ENCODE measurements at regions not wholly inside any gene's neighbourhood (a gene's known extent, or its start where the extent isn't known, plus 50 kb on each side); places are given as distances from the start of the nearest gene placed in this dataset.

DNA sequence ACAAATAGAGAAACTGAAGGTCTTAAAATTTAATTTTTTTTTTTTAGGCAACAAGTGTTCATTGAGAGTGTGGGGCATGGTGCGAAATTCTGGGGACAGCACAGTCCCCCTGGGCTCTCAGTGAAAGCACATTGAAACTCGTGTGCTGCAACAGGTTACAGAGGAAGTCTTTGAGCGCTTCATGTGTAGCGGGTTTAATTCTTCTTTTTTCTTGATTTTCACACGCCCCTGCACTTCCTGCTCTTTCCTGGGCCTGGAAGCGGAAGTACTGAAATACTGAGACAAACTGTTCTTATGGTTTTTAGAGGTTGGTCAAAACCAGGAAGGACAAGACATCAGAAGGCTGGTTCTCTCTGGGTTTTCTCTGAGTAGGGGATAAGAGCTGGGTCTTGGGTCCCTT, 203.5 kb downstream of the PTEN start:
- Histone ChIP-seq H3K9ac (ENCODE audit: low read length in 5 of 5) (no peak overlapping the region), H3K9me3 (ENCODE audit: control insufficient read depth in 5 of 5, low read length in 5 of 5) (no peaks in the 10 kb centered on the region), H3K36me3 (ENCODE audit: control insufficient read depth in 5 of 5, insufficient read depth in 5 of 5, low read length in 5 of 5) (no peaks in the 10 kb centered on the region), H3K27ac (ENCODE audit: low read depth, low read length) (no peak overlapping the region), H3K27me3 (ENCODE audit: control insufficient read depth in 5 of 5, insufficient read depth in 4 of 5, low read length in 5 of 5) (no peaks in the 10 kb centered on the region), H3K4me3 (ENCODE audit: low read depth in 1 of 5, low read length in 5 of 5) (peak overlapping the region in 1 of 5 donors; percentile 25), H3K4me1 (ENCODE audit: control insufficient read depth in 5 of 5, insufficient read depth in 5 of 5, low read length in 5 of 5) (peaks cover 21 to 65% (median 43%) of the 10 kb centered on the region in 5 donors)

- Histone ChIP-seq H3K36me3 (ENCODE audit: control insufficient read depth in 5 of 5, insufficient read depth in 5 of 5, low read length in 5 of 5) (no peaks in the 10 kb centered on the region), H3K4me3 (ENCODE audit: low read depth in 1 of 5, low read length in 5 of 5) (no peak overlapping the region), H3K9me3 (ENCODE audit: control insufficient read depth in 5 of 5, low read length in 5 of 5) (no peaks in the 10 kb centered on the region), H3K4me1 (ENCODE audit: control insufficient read depth in 5 of 5, insufficient read depth in 5 of 5, low read length in 5 of 5) (peaks cover 17 to 59% (median 40%) of the 10 kb centered on the region in 5 donors), H3K9ac (ENCODE audit: low read length in 5 of 5) (no peak overlapping the region), H3K27ac (ENCODE audit: low read depth, low read length) (no peak overlapping the region), H3K27me3 (ENCODE audit: control insufficient read depth in 5 of 5, insufficient read depth in 4 of 5, low read length in 5 of 5) (no peaks in the 10 kb centered on the region)
These were observed 204.3 kb downstream of the PTEN start for GRCh38 chr10:88067737-88068136.

- H3K9me3 ChIP-seq (ENCODE audit: control insufficient read depth in 5 of 5, low read length in 5 of 5), result no peaks in the 10 kb centered on the region
- no peak overlapping the region for H3K27ac ChIP-seq (ENCODE audit: low read depth, low read length)
- H3K9ac ChIP-seq (ENCODE audit: low read length in 5 of 5), result no peak overlapping the region
- H3K36me3 ChIP-seq (ENCODE audit: control insufficient read depth in 5 of 5, insufficient read depth in 5 of 5, low read length in 5 of 5), result no peaks in the 10 kb centered on the region
- no peak overlapping the region for H3K4me3 ChIP-seq (ENCODE audit: low read depth in 1 of 5, low read length in 5 of 5)
- peaks cover 7 to 43% (median 24%) of the 10 kb centered on the region in 5 donors for H3K4me1 ChIP-seq (ENCODE audit: control insufficient read depth in 5 of 5, insufficient read depth in 5 of 5, low read length in 5 of 5)
- H3K27me3 ChIP-seq (ENCODE audit: control insufficient read depth in 5 of 5, insufficient read depth in 4 of 5, low read length in 5 of 5), result no peaks in the 10 kb centered on the region
These were observed 205.9 kb downstream of the PTEN start for GRCh38 chr10:88069338-88069737.

DNA sequence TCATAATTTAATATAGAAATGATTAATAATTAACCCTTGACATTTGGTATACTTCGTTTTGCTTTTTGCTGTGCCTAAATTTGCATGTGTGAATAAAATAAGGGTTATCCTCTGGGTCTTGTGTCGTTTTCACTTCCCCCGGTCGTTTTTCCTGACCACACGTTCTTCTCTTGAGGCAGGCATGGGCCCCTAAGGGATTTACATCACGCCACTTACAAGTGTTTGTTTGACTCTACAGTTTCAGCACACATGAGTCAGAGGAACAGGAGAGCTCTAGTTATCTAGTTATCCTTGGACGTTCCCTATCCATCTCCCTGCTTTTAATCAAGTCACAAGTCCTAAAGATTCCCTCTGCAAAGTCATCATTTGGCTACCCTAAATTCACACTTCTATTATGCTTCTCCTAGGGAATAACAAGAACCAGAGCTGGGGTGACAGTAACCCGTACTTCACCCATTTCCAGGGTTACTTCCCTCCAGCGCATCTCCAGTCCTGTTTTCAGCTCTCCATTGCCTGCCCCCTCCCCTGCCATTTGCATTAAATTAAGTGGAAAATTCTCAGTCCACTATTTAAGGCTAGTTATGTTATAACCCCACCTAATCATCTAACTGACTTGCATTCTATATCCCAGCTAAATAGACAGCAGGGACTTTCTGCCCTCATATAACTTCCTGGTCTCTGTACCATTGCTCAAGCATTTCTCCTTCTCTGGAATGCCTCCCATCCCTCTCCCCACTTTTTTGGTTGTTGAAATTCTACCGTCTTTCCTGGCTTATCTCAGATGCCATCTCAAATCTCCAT, 206.9 kb downstream of the PTEN start:
- peaks cover 0 to 34% (median 15%) of the 10 kb centered on the region in 5 donors for H3K4me1 ChIP-seq (ENCODE audit: control insufficient read depth in 5 of 5, insufficient read depth in 5 of 5, low read length in 5 of 5)
- no peaks in the 10 kb centered on the region for H3K27me3 ChIP-seq (ENCODE audit: control insufficient read depth in 5 of 5, insufficient read depth in 4 of 5, low read length in 5 of 5)
- no peak overlapping the region for H3K4me3 ChIP-seq (ENCODE audit: low read depth in 1 of 5, low read length in 5 of 5)
- H3K9me3 ChIP-seq (ENCODE audit: control insufficient read depth in 5 of 5, low read length in 5 of 5), result no peaks in the 10 kb centered on the region
- no peak overlapping the region for H3K9ac ChIP-seq (ENCODE audit: low read length in 5 of 5)
- H3K27ac ChIP-seq (ENCODE audit: low read depth, low read length), result no peak overlapping the region
- H3K36me3 ChIP-seq (ENCODE audit: control insufficient read depth in 5 of 5, insufficient read depth in 5 of 5, low read length in 5 of 5), result no peaks in the 10 kb centered on the region

- H3K27me3 ChIP-seq (ENCODE audit: control insufficient read depth in 5 of 5, insufficient read depth in 4 of 5, low read length in 5 of 5), result no peaks in the 10 kb centered on the region
- H3K4me1 ChIP-seq (ENCODE audit: control insufficient read depth in 5 of 5, insufficient read depth in 5 of 5, low read length in 5 of 5), result peaks cover 0 to 22% (median 6%) of the 10 kb centered on the region in 5 donors
- no peak overlapping the region for H3K4me3 ChIP-seq (ENCODE audit: low read depth in 1 of 5, low read length in 5 of 5)
- no peaks in the 10 kb centered on the region for H3K9me3 ChIP-seq (ENCODE audit: control insufficient read depth in 5 of 5, low read length in 5 of 5)
- H3K27ac ChIP-seq (ENCODE audit: low read depth, low read length), result no peak overlapping the region
- no peak overlapping the region for H3K9ac ChIP-seq (ENCODE audit: low read length in 5 of 5)
- no peaks in the 10 kb centered on the region for H3K36me3 ChIP-seq (ENCODE audit: control insufficient read depth in 5 of 5, insufficient read depth in 5 of 5, low read length in 5 of 5)
These were observed 208.5 kb downstream of the PTEN start for GRCh38 chr10:88071879-88072278.

GRCh38 chr10:88073682-88074081, 210.3 kb downstream of the PTEN start:
- no peaks in the 10 kb centered on the region for H3K27me3 ChIP-seq (ENCODE audit: control insufficient read depth in 5 of 5, insufficient read depth in 4 of 5, low read length in 5 of 5)
- no peak overlapping the region for H3K4me3 ChIP-seq (ENCODE audit: low read depth in 1 of 5, low read length in 5 of 5)
- peaks cover 0 to 12% (median 0%) of the 10 kb centered on the region in 5 donors for H3K4me1 ChIP-seq (ENCODE audit: control insufficient read depth in 5 of 5, insufficient read depth in 5 of 5, low read length in 5 of 5)

DNA sequence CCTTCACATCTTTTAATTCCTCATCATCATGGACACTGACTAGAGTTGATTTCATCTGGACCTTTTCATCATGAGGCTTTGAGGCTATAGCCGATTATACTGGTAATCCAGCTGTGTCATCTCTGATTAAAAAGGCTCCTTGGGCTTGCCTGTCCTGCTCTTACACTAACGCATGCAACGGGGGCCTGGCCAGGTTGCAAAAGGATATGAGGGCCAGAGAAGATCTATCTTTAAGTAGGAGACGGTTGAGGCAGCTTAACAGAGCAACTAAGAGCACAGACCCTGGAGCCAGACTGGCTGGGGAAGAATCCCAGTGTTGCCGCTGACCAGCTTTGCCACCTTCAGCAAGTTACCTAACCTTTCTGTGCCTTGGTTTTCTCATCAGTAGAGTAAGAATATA, 211.5 kb downstream of the PTEN start:
- Histone ChIP-seq H3K9ac (ENCODE audit: low read length in 5 of 5) (no peak overlapping the region), H3K4me1 (ENCODE audit: control insufficient read depth in 5 of 5, insufficient read depth in 5 of 5, low read length in 5 of 5) (peaks cover 0 to 12% (median 0%) of the 10 kb centered on the region in 5 donors), H3K4me3 (ENCODE audit: low read depth in 1 of 5, low read length in 5 of 5) (no peak overlapping the region), H3K36me3 (ENCODE audit: control insufficient read depth in 5 of 5, insufficient read depth in 5 of 5, low read length in 5 of 5) (no peaks in the 10 kb centered on the region), H3K9me3 (ENCODE audit: control insufficient read depth in 5 of 5, low read length in 5 of 5) (no peaks in the 10 kb centered on the region), H3K27me3 (ENCODE audit: control insufficient read depth in 5 of 5, insufficient read depth in 4 of 5, low read length in 5 of 5) (no peaks in the 10 kb centered on the region), H3K27ac (ENCODE audit: low read depth, low read length) (no peak overlapping the region)

More at GRCh38 chr10:88073682-88074081, 210.3 kb downstream of the PTEN start:
- Histone ChIP-seq H3K9me3 (ENCODE audit: control insufficient read depth in 5 of 5, low read length in 5 of 5) (no peaks in the 10 kb centered on the region), H3K9ac (ENCODE audit: low read length in 5 of 5) (no peak overlapping the region), H3K27ac (ENCODE audit: low read depth, low read length) (no peak overlapping the region), H3K36me3 (ENCODE audit: control insufficient read depth in 5 of 5, insufficient read depth in 5 of 5, low read length in 5 of 5) (no peaks in the 10 kb centered on the region)

DNA sequence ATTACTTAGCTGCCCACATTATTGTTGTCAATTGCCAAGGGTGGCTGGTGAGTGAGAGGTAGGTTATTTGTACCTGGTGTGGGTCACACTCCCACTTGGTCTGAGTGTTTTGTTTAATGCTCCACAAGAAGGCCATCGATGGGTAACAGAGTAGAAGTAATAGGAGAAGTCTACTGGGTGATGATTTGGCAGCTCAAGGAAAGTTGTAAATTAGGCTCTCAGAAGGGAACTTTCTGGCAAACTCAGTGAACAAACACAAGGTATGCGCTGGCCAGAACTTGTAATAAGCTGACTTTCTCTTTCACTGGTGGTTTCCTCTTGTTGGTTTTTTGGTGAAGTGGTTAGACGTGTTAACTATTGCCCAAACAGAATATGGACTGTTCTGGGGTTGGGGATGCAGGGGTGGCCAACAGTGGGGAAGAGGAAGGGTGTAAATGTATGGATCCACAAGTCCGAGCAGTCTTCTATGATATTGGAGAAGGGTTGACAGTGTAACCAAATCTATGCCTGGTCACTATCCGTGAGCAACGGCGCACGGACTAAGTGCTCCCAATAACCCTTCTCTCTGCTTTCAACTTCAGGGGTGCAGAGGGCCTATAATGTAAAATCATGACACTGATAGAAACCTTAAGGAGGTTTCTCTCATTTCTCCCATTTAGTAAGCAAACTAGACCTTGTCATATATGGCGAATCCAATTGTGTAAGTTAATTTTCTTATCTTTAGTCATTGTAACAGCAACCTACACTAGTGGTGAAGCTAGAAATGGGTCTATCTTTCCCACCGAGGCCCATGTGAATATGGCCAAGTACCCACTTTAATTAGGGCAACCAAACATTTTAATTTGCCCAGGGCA, 212.8 kb downstream of the PTEN start:
- Histone ChIP-seq H3K9ac (ENCODE audit: low read length in 5 of 5) (no peak overlapping the region), H3K9me3 (ENCODE audit: control insufficient read depth in 5 of 5, low read length in 5 of 5) (no peaks in the 10 kb centered on the region), H3K27ac (ENCODE audit: low read depth, low read length) (no peak overlapping the region), H3K4me1 (ENCODE audit: control insufficient read depth in 5 of 5, insufficient read depth in 5 of 5, low read length in 5 of 5) (peaks cover 0 to 5% (median under 1%) of the 10 kb centered on the region in 5 donors), H3K4me3 (ENCODE audit: low read depth in 1 of 5, low read length in 5 of 5) (no peak overlapping the region), H3K36me3 (ENCODE audit: control insufficient read depth in 5 of 5, insufficient read depth in 5 of 5, low read length in 5 of 5) (no peaks in the 10 kb centered on the region), H3K27me3 (ENCODE audit: control insufficient read depth in 5 of 5, insufficient read depth in 4 of 5, low read length in 5 of 5) (no peaks in the 10 kb centered on the region)

- Histone ChIP-seq H3K36me3 (ENCODE audit: control insufficient read depth in 5 of 5, insufficient read depth in 5 of 5, low read length in 5 of 5) (no peaks in the 10 kb centered on the region), H3K4me3 (ENCODE audit: low read depth in 1 of 5, low read length in 5 of 5) (no peak overlapping the region), H3K9me3 (ENCODE audit: control insufficient read depth in 5 of 5, low read length in 5 of 5) (no peaks in the 10 kb centered on the region), H3K27ac (ENCODE audit: low read depth, low read length) (no peak overlapping the region), H3K9ac (ENCODE audit: low read length in 5 of 5) (no peak overlapping the region), H3K27me3 (ENCODE audit: control insufficient read depth in 5 of 5, insufficient read depth in 4 of 5, low read length in 5 of 5) (no peaks in the 10 kb centered on the region), H3K4me1 (ENCODE audit: control insufficient read depth in 5 of 5, insufficient read depth in 5 of 5, low read length in 5 of 5) (peaks cover 0 to 7% (median 0%) of the 10 kb centered on the region in 5 donors)
These were observed 214.6 kb downstream of the PTEN start for GRCh38 chr10:88077977-88078376.

DNA sequence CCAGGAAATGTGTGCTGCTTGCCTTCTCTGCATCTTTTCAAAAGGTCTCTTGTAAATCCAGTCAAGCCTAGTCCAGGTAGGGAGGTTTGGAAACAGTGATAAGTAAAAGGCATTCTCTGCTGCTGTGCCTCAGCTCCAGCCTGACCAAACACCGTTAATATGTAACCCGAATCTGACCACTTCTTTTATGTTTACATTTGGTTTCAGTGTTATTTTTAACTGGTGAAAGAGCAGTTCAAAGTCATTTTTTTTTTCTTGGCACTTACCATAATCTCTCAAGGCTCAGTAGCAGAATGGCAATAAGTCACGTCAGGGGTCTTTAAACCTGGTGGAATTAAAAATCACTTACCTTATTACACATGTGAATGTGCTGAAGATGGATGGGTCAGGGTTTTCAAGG, 216.8 kb downstream of the PTEN start:
- Histone ChIP-seq H3K4me3 (ENCODE audit: low read depth in 1 of 5, low read length in 5 of 5) (no peak overlapping the region), H3K9ac (ENCODE audit: low read length in 5 of 5) (no peak overlapping the region), H3K27ac (ENCODE audit: low read depth, low read length) (no peak overlapping the region), H3K27me3 (ENCODE audit: control insufficient read depth in 5 of 5, insufficient read depth in 4 of 5, low read length in 5 of 5) (no peaks in the 10 kb centered on the region), H3K4me1 (ENCODE audit: control insufficient read depth in 5 of 5, insufficient read depth in 5 of 5, low read length in 5 of 5) (peaks cover 0 to 7% (median 0%) of the 10 kb centered on the region in 5 donors), H3K36me3 (ENCODE audit: control insufficient read depth in 5 of 5, insufficient read depth in 5 of 5, low read length in 5 of 5) (no peaks in the 10 kb centered on the region), H3K9me3 (ENCODE audit: control insufficient read depth in 5 of 5, low read length in 5 of 5) (no peaks in the 10 kb centered on the region)

All from subcutaneous abdominal adipose tissue (tissue), 5 donors.